ENCODE measurements at regions not wholly inside any gene's neighbourhood (a gene's known extent, or its start where the extent isn't known, plus 50 kb on each side); places are given as distances from the start of the nearest gene placed in this dataset.

DNA sequence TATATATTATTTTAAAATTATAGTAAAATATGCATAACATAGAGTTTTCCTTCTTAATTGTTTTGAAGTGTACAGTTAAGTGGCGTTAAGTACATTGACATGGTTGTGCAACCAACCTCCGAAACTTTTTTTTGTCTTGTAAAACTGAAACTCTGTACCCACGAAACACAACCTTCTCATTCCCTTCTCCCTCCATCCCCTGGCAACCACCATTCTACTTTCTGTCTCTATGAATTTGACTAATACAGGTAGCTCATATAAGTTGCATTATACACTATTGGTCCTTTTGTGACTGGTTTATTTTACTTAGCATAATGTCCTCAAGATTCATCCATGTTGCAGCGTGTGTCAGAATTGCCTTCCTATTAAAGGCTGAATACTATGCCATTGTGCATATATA lies 179.4 kb downstream of the SATB1 start:
- TF ChIP-seq POLR2AphosphoS5 (IDR thresholded peaks at IDR 0.05), result no peak
- no peak for TF ChIP-seq POLR2A (IDR thresholded peaks at IDR 0.05)
- TF ChIP-seq, protein P1, sequence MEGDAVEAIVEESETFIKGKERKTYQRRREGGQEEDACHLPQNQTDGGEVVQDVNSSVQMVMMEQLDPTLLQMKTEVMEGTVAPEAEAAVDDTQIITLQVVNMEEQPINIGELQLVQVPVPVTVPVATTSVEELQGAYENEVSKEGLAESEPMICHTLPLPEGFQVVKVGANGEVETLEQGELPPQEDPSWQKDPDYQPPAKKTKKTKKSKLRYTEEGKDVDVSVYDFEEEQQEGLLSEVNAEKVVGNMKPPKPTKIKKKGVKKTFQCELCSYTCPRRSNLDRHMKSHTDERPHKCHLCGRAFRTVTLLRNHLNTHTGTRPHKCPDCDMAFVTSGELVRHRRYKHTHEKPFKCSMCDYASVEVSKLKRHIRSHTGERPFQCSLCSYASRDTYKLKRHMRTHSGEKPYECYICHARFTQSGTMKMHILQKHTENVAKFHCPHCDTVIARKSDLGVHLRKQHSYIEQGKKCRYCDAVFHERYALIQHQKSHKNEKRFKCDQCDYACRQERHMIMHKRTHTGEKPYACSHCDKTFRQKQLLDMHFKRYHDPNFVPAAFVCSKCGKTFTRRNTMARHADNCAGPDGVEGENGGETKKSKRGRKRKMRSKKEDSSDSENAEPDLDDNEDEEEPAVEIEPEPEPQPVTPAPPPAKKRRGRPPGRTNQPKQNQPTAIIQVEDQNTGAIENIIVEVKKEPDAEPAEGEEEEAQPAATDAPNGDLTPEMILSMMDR (IDR thresholded peaks at IDR 0.05 in 8 of 11, conservative IDR thresholded peaks at IDR 0.05 in 3 of 11), result no peak
- intact Hi-C loops (cut with DNase I; ENCODE audit: low total_unique reads), result no loop called here
- H3K9me3 ChIP-seq, result no peaks in the 10 kb centered on the region

DNA sequence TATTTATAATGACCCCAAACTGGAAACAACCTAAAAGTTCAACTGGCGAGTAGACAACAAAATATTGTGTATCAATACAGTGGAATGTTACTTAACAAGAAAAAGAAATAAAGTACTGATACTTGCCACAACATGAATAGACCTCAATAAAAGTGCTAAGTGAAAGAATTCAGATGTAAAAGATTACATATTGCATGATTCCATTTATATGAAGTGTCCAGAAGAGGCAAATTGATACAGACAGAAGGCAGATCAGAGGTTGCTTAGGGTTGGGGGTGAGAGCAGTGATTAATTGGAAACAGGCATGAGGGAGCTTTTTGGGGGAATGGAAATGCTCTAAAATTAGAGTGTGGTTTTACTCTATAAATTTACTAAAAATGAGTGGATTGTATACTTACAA lies 183.3 kb downstream of the SATB1 start:
- Histone ChIP-seq H3K4me1 (no peaks in the 10 kb centered on the region), H3K4me3 (no peak overlapping the region), H3K27me3 (replicated peaks in 1 of 7) (peaks cover 0 to 3% (median 0%) of the 10 kb centered on the region in 7 donors), H3K27ac (no peak overlapping the region), H3K9me3 (no peaks in the 10 kb centered on the region), H3K36me3 (no peaks in the 10 kb centered on the region)
- 78 to 98% (median 84%) methylated on average over 1 of the region's 1 CpG for WGBS, 5 donors
- no peak for DNase-seq
- intact Hi-C loops (cut with DNase I; ENCODE audit: low total_unique reads), result no loop called here
- TF ChIP-seq, protein P1 (IDR thresholded peaks at IDR 0.05 in 8 of 11, conservative IDR thresholded peaks at IDR 0.05 in 3 of 11), result no peak
- TF ChIP-seq POLR2AphosphoS5 (IDR thresholded peaks at IDR 0.05) (no peak), POLR2A (IDR thresholded peaks at IDR 0.05) (no peak)

More for the DNA sequence above, 179.4 kb downstream of the SATB1 start:
- no peaks in the 10 kb centered on the region for H3K36me3 ChIP-seq
- H3K27me3 ChIP-seq (replicated peaks in 1 of 7), result no peaks in the 10 kb centered on the region
- no peak overlapping the region for H3K4me3 ChIP-seq
- H3K27ac ChIP-seq, result no peak overlapping the region
- DNase-seq, result no peak
- H3K4me1 ChIP-seq, result no peaks in the 10 kb centered on the region
- WGBS, 5 donors, result 42 to 80% (median 58%) methylated on average over 4 of the region's 4 CpGs

DNA sequence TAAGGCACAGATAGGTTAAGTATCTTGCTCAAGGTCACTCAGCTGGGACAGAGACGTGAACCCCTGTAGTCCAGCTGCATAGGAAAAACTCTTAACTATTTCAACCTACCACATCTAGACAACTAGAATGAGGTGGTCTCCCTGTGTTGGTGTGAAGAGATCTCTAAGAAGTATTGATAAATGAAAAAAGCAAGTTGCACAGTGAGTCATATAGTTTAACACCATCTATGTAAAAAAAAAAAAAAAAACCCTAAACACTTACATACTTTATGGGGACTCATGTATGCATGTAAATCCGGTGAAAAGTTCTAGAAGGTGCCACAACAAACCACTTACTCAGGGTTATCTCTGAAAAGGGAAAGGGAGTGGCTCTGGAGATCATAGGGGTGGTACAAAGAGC lies 185.5 kb downstream of the SATB1 start:
- TF ChIP-seq POLR2AphosphoS5 (IDR thresholded peaks at IDR 0.05), result no peak
- TF ChIP-seq POLR2A (IDR thresholded peaks at IDR 0.05), result no peak
- TF ChIP-seq, protein P1 (IDR thresholded peaks at IDR 0.05 in 8 of 11, conservative IDR thresholded peaks at IDR 0.05 in 3 of 11), result no peak
- no peaks in the 10 kb centered on the region for H3K36me3 ChIP-seq
- H3K4me1 ChIP-seq, result no peaks in the 10 kb centered on the region
- no peak for DNase-seq
- intact Hi-C loops (cut with DNase I; ENCODE audit: low total_unique reads), result no loop called here
- H3K9me3 ChIP-seq, result no peaks in the 10 kb centered on the region
- H3K4me3 ChIP-seq, result no peak overlapping the region
- WGBS, 5 donors, result 63 to 79% (median 66%) methylated on average over 2 of the region's 2 CpGs
- no peak overlapping the region for H3K27ac ChIP-seq
- H3K27me3 ChIP-seq (replicated peaks in 1 of 7), result peaks cover 0 to 3% (median 0%) of the 10 kb centered on the region in 7 donors

DNA sequence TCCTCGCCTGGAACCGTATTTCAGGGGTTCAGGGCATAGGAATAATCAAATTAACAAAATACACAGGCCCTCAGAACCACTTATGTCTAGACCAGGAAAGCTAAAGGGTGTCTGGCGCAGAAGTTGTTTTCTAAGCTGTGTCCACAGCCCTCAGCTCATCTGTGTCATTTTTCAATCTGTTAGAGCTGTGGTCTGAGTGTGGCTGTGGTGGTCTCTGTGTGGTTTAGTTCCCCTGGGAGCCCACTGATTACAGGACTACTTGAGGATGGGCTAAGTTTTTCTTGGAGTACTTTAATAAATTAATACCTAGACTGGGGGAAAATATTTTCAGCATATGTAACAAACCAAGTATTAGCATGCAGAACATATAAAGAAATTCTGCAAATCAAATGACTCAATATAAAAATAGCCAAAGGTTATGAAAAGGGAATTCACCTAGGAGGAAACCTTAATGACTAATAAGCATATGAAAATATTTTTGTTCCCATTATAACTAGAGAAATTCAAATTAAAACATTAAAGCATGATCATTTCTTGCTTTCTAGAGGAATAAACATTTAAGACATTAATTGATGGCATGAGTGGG lies 186.3 kb downstream of the SATB1 start:
- Histone ChIP-seq H3K27ac (no peak overlapping the region), H3K36me3 (no peaks in the 10 kb centered on the region), H3K9me3 (no peaks in the 10 kb centered on the region), H3K27me3 (replicated peaks in 1 of 7) (peaks cover 0 to 3% (median 0%) of the 10 kb centered on the region in 7 donors), H3K4me1 (no peaks in the 10 kb centered on the region), H3K4me3 (no peak overlapping the region)
- WGBS, 5 donors, result 51 to 62% (median 60%) methylated on average over 3 of the region's 3 CpGs
- TF ChIP-seq POLR2A (IDR thresholded peaks at IDR 0.05) (no peak), POLR2AphosphoS5 (IDR thresholded peaks at IDR 0.05) (no peak)
- TF ChIP-seq, protein P1 (IDR thresholded peaks at IDR 0.05 in 8 of 11, conservative IDR thresholded peaks at IDR 0.05 in 3 of 11), result no peak
- intact Hi-C loops (cut with DNase I; ENCODE audit: low total_unique reads), result no loop called here
- DNase-seq, result no peak
